PC-9 (cell line): ENCODE measurements at regions not wholly inside any gene's neighbourhood (a gene's known extent, or its start where the extent isn't known, plus 50 kb on each side); places are given as distances from the start of the nearest gene placed in this dataset.

Experiments
- EZH2 ChIP-seq: fragments of 200-600 bp; sonication (generic); IDR thresholded peaks from 2 replicates; pipeline ENCODE4 v1.8.0; 2017; ENCODE audit warnings: antibody characterized with exemption, low read depth
- TF ChIP-seq, protein P1 (sequence below): fragments of 200-600 bp; sonication (generic); conservative IDR thresholded peaks from 2 replicates; pipeline ENCODE4 v1.6.1; 2017; ENCODE audit warnings: mixed run types, antibody characterized with exemption, mild to moderate bottlenecking, moderate library complexity

DNA sequence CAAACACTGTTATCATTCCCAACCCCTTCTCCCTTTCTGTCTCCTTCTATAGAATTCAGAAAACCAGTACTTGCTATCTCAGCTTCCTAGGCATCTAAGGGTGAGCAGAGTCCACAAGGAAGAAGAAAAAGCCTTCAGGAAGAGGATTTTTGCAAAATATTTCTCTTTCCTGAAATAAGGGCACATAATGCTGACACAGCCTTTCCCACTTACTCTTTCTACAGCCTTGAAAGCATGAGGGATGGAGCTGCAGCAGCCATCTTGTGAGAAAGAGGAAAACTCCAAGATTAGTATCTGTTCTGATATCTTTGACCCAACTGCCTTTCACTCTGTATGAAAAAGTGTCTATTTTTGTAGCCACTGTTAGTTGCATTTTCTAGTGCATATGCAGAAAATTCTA is 826.2 kb downstream of the KCNMA1 start:
- TF ChIP-seq, protein P1, sequence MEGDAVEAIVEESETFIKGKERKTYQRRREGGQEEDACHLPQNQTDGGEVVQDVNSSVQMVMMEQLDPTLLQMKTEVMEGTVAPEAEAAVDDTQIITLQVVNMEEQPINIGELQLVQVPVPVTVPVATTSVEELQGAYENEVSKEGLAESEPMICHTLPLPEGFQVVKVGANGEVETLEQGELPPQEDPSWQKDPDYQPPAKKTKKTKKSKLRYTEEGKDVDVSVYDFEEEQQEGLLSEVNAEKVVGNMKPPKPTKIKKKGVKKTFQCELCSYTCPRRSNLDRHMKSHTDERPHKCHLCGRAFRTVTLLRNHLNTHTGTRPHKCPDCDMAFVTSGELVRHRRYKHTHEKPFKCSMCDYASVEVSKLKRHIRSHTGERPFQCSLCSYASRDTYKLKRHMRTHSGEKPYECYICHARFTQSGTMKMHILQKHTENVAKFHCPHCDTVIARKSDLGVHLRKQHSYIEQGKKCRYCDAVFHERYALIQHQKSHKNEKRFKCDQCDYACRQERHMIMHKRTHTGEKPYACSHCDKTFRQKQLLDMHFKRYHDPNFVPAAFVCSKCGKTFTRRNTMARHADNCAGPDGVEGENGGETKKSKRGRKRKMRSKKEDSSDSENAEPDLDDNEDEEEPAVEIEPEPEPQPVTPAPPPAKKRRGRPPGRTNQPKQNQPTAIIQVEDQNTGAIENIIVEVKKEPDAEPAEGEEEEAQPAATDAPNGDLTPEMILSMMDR = no peak
- no peak for TF ChIP-seq EZH2
